WERI-Rb-1 (cell line): ENCODE measurements at regions not wholly inside any gene's neighbourhood (a gene's known extent, or its start where the extent isn't known, plus 50 kb on each side); places are given as distances from the start of the nearest gene placed in this dataset.

Experiments
- DNase-seq: peaks from one replicate; pipeline ENCODE4 v3.0.0-alpha.2; 2020
- H3K27ac ChIP-seq: fragments of 250-450 bp; sonication (Bioruptor Pico); 2 replicates; pipeline ENCODE4 v1.5.1; 2020; ENCODE audit warnings: mild to moderate bottlenecking, moderate library complexity
- H3K27me3 ChIP-seq: fragments of 250-450 bp; sonication (Bioruptor Pico); 2 replicates; pipeline ENCODE4 v1.5.1; 2021; ENCODE audit warnings: mild to moderate bottlenecking, low read depth, moderate library complexity; ENCODE audit not compliant: insufficient read depth, severe bottlenecking
- H3K36me3 ChIP-seq: fragments of 250-450 bp; sonication (Bioruptor Pico); 2 replicates; pipeline ENCODE4 v1.5.1; 2020; ENCODE audit warnings: mild to moderate bottlenecking, moderate library complexity
- H3K4me3 ChIP-seq: 2 replicates; pipeline ENCODE4 v1.5.1; 2011; ENCODE audit warnings: low read depth, mild to moderate bottlenecking, control low read depth, low read length
- H3K9me3 ChIP-seq: fragments of 250-450 bp; sonication (Bioruptor Pico); 2 replicates; pipeline ENCODE4 v1.5.1; 2021; ENCODE audit warnings: mild to moderate bottlenecking, moderate library complexity; ENCODE audit not compliant: severe bottlenecking
- CTCF ChIP-seq: IDR thresholded peaks from 2 replicates; pipeline ENCODE4 v1.5.1; 2011; ENCODE audit warnings: low read depth, mild to moderate bottlenecking, control low read depth, inconsistent platforms, low read length

DNA sequence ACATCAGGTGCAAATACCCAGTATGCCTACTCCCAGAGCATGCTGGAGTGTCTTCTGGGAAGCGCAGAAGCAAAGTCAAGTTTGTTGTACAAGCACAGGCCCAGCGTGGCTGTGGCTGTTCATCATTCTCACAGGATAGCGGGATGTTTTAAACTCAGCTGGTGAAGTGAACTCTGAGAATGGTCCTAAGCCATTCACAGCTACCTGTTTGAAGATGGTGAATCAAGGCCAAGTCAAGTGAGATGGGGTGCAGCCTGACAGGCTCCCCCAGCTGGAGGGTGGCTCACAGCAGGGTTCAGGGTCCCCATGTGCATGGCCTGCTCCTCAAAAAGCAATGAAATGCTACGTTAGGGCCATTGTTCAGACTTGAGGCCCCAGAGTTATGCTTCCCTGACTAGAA is 304.7 kb upstream of the FOXQ1 start:
- Histone ChIP-seq H3K27me3 (no peaks in the 10 kb centered on the region), H3K36me3 (no peaks in the 10 kb centered on the region), H3K9me3 (peaks cover 13% of the 10 kb centered on the region), H3K4me3 (no peak overlapping the region), H3K27ac (no peak overlapping the region)
- TF ChIP-seq CTCF = no peak
- no peak for DNase-seq

DNA sequence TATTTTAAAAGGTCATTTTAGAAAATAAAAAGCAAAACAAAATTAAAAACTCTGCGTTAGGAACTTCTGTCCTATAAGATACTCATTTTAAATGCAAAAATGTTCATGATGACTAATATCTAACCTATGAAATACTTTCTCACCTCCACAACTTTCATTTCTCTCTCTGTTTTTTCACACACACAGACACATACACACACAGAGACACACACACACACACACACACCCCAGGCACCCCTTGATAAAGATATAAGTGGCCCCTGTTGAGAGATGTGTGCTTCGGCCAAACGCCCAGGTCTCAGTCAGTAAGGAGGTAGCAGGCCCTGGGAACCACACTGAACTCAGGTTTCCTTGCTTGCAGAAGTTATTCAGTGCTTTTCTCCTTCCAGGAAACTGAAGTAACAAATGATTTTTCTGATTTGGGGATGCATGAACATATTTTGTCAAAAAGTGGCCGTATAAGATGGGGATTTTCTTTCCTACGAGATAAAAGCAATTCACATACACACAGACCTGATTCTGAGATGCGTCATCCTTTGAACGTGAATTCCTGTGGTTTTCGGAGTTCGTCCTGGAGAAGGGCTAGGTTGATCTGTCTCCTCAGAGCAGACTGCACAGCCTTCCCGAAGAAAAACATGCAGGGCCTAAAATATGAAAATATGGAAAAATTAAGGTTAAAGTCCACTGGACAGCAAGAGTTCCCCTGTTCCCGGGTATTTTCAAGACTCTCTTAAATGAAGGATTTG is 306.8 kb upstream of the FOXQ1 start:
- no peak overlapping the region for H3K27ac ChIP-seq
- no peaks in the 10 kb centered on the region for H3K27me3 ChIP-seq
- no peak for DNase-seq
- no peak for TF ChIP-seq CTCF
- H3K36me3 ChIP-seq = no peaks in the 10 kb centered on the region
- H3K9me3 ChIP-seq = peaks cover 8% of the 10 kb centered on the region
- H3K4me3 ChIP-seq = no peak overlapping the region

DNA sequence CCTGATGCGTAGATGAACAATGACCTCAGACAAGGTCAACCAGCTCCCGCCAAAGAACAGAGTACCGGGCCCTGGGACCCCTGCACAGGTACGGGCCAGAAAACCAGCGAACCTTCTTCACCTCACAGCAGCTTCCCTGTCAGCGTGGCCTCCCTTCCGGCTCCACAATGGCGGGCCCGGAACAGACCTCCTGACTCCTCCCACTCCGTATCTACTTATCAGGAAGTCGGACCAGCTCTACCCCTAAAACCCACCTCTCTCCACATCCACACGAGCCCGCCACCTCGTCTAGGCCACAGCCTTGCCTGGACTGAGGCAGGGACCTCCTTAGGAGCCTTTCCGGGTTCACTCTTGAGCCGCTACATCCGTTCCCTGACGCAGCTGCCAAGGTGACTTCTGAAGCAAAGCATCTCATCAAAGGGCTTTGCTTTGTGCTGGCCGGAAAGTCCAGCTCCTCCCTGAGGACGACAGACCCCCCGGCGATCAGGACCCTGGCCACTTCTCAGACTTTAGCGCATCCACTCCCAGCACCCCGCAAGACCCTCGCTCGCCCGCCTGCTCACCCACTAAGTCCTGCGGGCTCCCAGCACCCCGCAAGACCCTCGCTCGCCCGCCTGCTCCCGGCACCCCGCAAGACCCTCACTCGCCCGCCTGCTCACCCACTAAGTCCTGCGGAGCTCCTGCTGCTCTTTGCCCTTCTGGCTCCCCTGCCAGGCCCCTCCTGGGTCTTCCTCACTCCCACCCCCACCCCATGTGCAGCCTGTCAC is 308.3 kb upstream of the FOXQ1 start:
- DNase-seq = no peak
- no peaks in the 10 kb centered on the region for H3K36me3 ChIP-seq
- no peak overlapping the region for H3K27ac ChIP-seq
- H3K4me3 ChIP-seq = no peak overlapping the region
- no peaks in the 10 kb centered on the region for H3K27me3 ChIP-seq
- H3K9me3 ChIP-seq = no peaks in the 10 kb centered on the region
- no peak for TF ChIP-seq CTCF

- H3K36me3 ChIP-seq = no peaks in the 10 kb centered on the region
- no peak for DNase-seq
- no peak overlapping the region for H3K4me3 ChIP-seq
- TF ChIP-seq CTCF = no peak
- no peaks in the 10 kb centered on the region for H3K27me3 ChIP-seq
- H3K9me3 ChIP-seq = no peaks in the 10 kb centered on the region
- no peak overlapping the region for H3K27ac ChIP-seq
These were observed 308.9 kb upstream of the FOXQ1 start for GRCh38 chr6:1002989-1003388.

- TF ChIP-seq CTCF = no peak
- Histone ChIP-seq H3K27ac (no peak overlapping the region), H3K4me3 (no peak overlapping the region), H3K9me3 (no peaks in the 10 kb centered on the region), H3K36me3 (no peaks in the 10 kb centered on the region), H3K27me3 (no peaks in the 10 kb centered on the region)
- DNase-seq = no peak
These were observed 308.9 kb upstream of the EXOC2 start for GRCh38 chr6:1001655-1002349.
